H1 (cell line): ENCODE measurements at regions not wholly inside any gene's neighbourhood (a gene's known extent, or its start where the extent isn't known, plus 50 kb on each side); places are given as distances from the start of the nearest gene placed in this dataset.

Experiments
- CTCF ChIA-PET: fragments of 300-600 bp; sonication (Branson Sonifier 250); formaldehyde crosslinking; loops from one replicate; lab custom pipeline; 2021; ENCODE audit not compliant: partially characterized antibody; lab: Charles Lee
- POLR2A ChIA-PET: fragments of 300-600 bp; sonication (Branson Sonifier 250); formaldehyde crosslinking; loops from one replicate; lab custom pipeline; 2021; ENCODE audit warnings: inconsistent platforms; ENCODE audit not compliant: partially characterized antibody; lab: Charles Lee
- DNase-seq, 2 experiments: peaks; one replicate each; pipeline versions ENCODE4 v3.0.0 to v3.0.0-alpha.2; 2010 to 2022; ENCODE audit warnings: low spot score in 2 of 2, low read depth in 1 of 2, mixed read lengths in 1 of 2
- FAIRE-seq: peaks from 2 replicates; lab custom pipeline; 2011; peaks lifted over from hg19 to GRCh38; lab: Jason Lieb, UNC
- H2AFZ ChIP-seq: 2 replicates; pipeline ENCODE4 v1.8.1; 2012; ENCODE audit warnings: low read length, inconsistent platforms
- H2AK5ac ChIP-seq: 2 replicates; pipeline ENCODE4 v1.6.1; 2013; ENCODE audit warnings: low read depth, low read length
- H2BK120ac ChIP-seq: replicated peaks from 2 replicates; pipeline ENCODE3; 2013; ENCODE audit warnings: low read depth, low read length, inconsistent platforms
- H2BK12ac ChIP-seq: 2 replicates; pipeline ENCODE4 v1.6.1; 2013; ENCODE audit warnings: low read depth, low read length
- H2BK15ac ChIP-seq: 2 replicates; pipeline ENCODE4 v1.6.1; 2013; ENCODE audit warnings: low read length
- H2BK20ac ChIP-seq: 2 replicates; pipeline ENCODE4 v1.6.1; 2013; ENCODE audit warnings: low read length
- H2BK5ac ChIP-seq: 2 replicates; pipeline ENCODE4 v1.6.1; 2013; ENCODE audit warnings: low read depth, low read length
- H3K14ac ChIP-seq: 2 replicates; pipeline ENCODE4 v1.6.1; 2013; ENCODE audit warnings: inconsistent platforms; ENCODE audit not compliant: insufficient read length
- H3K18ac ChIP-seq: 2 replicates; pipeline ENCODE4 v1.6.1; 2013; ENCODE audit warnings: low read length; ENCODE audit errors: extremely low read depth
- H3K23ac ChIP-seq: 2 replicates; pipeline ENCODE4 v1.6.1; 2013; ENCODE audit warnings: inconsistent platforms; ENCODE audit not compliant: insufficient read length
- H3K23me2 ChIP-seq: 2 replicates; pipeline ENCODE4 v1.6.1; 2013; ENCODE audit warnings: low read depth, low read length
- H3K27ac ChIP-seq: 2 replicates; pipeline ENCODE4 v1.6.1; 2011; ENCODE audit warnings: low read depth, low read length, inconsistent platforms
- H3K27me3 ChIP-seq, 4 experiments: replicated peaks in 1 of 4; 1 replicate in 1 of 4; 2 replicates in 3 of 4; pipeline versions ENCODE4 v1.6.1 to v1.8.1; 2011 to 2013; ENCODE audit warnings: low read length in 3 of 4, mild to moderate bottlenecking in 3 of 4, inconsistent platforms in 2 of 4, mixed read lengths in 2 of 4, moderate library complexity in 1 of 4; ENCODE audit not compliant: control insufficient read depth in 3 of 4, insufficient read depth in 3 of 4; ENCODE audit errors: extremely low read depth in 1 of 4
- H3K36me3 ChIP-seq, 4 experiments: 2 replicates each; pipeline versions ENCODE4 v1.6.1 to v1.8.1; 2011 to 2013; ENCODE audit warnings: mild to moderate bottlenecking in 4 of 4, low read length in 3 of 4, moderate library complexity in 2 of 4, control low read depth in 1 of 4, inconsistent platforms in 1 of 4; ENCODE audit not compliant: insufficient read depth in 4 of 4, control insufficient read depth in 2 of 4
- H3K4ac ChIP-seq: replicated peaks from 2 replicates; pipeline ENCODE3; 2013; ENCODE audit warnings: low read length, low read depth, mixed read lengths, inconsistent platforms; ENCODE audit not compliant: insufficient read length
- H3K4me1 ChIP-seq, 4 experiments: replicated peaks in 1 of 4; 1 replicate in 1 of 4; 2 replicates in 3 of 4; pipeline versions ENCODE4 v1.6.1 to v1.8.1; 2011 to 2013; ENCODE audit warnings: low read length in 3 of 4, inconsistent platforms in 2 of 4, mixed read lengths in 1 of 4; ENCODE audit not compliant: insufficient read depth in 4 of 4, control insufficient read depth in 3 of 4
- H3K4me2 ChIP-seq, 2 experiments: 2 replicates each; pipeline versions ENCODE4 v1.6.1 to v1.8.1; 2011 to 2013; ENCODE audit warnings: low read depth in 2 of 2, low read length in 2 of 2, control low read depth in 1 of 2, inconsistent platforms in 1 of 2, mild to moderate bottlenecking in 1 of 2; ENCODE audit not compliant: insufficient read depth in 1 of 2
- H3K4me3 ChIP-seq, 4 experiments: fragments of 200-600, 300-600 bp in 1 of 4; sonication (generic), shearing (Covaris generic), sonication (Bioruptor Twin) in 1 of 4; 2 replicates each; pipeline versions ENCODE4 v1.5.1 to v1.8.1; 2011 to 2016; ENCODE audit warnings: low read length in 4 of 4, low read depth in 3 of 4, control low read depth in 2 of 4, inconsistent platforms in 2 of 4, mild to moderate bottlenecking in 2 of 4, mixed read lengths in 1 of 4, moderate library complexity in 1 of 4; ENCODE audit not compliant: insufficient read depth in 2 of 4; ENCODE audit errors: extremely low read depth in 1 of 4
- H3K56ac ChIP-seq: replicated peaks from 2 replicates; pipeline ENCODE3; 2013; ENCODE audit warnings: low read depth, mild to moderate bottlenecking, mixed read lengths, low read length, inconsistent platforms; ENCODE audit not compliant: insufficient read length
- H3K79me1 ChIP-seq: 2 replicates; pipeline ENCODE4 v1.6.1; 2013; ENCODE audit warnings: low read depth, low read length, control low read depth
- H3K79me2 ChIP-seq, 2 experiments: 2 replicates each; pipeline versions ENCODE4 v1.6.1 to v1.8.1; 2012 to 2013; ENCODE audit warnings: low read length in 2 of 2, mild to moderate bottlenecking in 2 of 2, inconsistent platforms in 1 of 2; ENCODE audit not compliant: insufficient read depth in 2 of 2, control insufficient read depth in 1 of 2
- H3K9ac ChIP-seq, 4 experiments: replicated peaks in 1 of 4; 1 replicate in 1 of 4; 2 replicates in 3 of 4; pipeline versions ENCODE4 v1.6.1 to v1.8.1; 2011 to 2013; ENCODE audit warnings: low read depth in 3 of 4, low read length in 3 of 4, control low read depth in 2 of 4, mild to moderate bottlenecking in 2 of 4, moderate library complexity in 2 of 4, inconsistent platforms in 1 of 4; ENCODE audit errors: extremely low read depth in 1 of 4
- H3K9me3 ChIP-seq, 2 experiments: 2 replicates each; pipeline versions ENCODE4 v1.6.1 to v1.8.1; 2012 to 2013; ENCODE audit warnings: mild to moderate bottlenecking in 2 of 2, moderate library complexity in 2 of 2, control low read depth in 1 of 2, inconsistent platforms in 1 of 2, low read depth in 1 of 2, low read length in 1 of 2, mixed read lengths in 1 of 2; ENCODE audit not compliant: insufficient read depth in 2 of 2
- H4K20me1 ChIP-seq, 2 experiments: replicated peaks in 1 of 2; 2 replicates each; pipeline versions ENCODE3 to v1.8.1; 2011 to 2013; ENCODE audit warnings: inconsistent platforms in 2 of 2, low read length in 2 of 2, mild to moderate bottlenecking in 1 of 2; ENCODE audit not compliant: insufficient read depth in 2 of 2, control insufficient read depth in 1 of 2
- H4K5ac ChIP-seq: 2 replicates; pipeline ENCODE4 v1.6.1; 2013; ENCODE audit warnings: low read length, low read depth, mixed read lengths, inconsistent platforms; ENCODE audit not compliant: insufficient read length
- H4K8ac ChIP-seq: 2 replicates; pipeline ENCODE4 v1.8.0; 2013; ENCODE audit warnings: mild to moderate bottlenecking, moderate library complexity, low read length, inconsistent platforms; ENCODE audit not compliant: insufficient read depth; ENCODE audit errors: extremely low read depth
- H4K91ac ChIP-seq: replicated peaks from 2 replicates; pipeline ENCODE3; 2013; ENCODE audit warnings: low read length, mixed read lengths, inconsistent platforms; ENCODE audit not compliant: insufficient read length
- CBX5 ChIP-seq: fragments of 300-800, 300-1000 bp; sonication (generic); IDR thresholded peaks from 2 replicates; pipeline ENCODE4 v1.7.1; 2016; ENCODE audit warnings: antibody characterized with exemption, low read length, low read depth
- CHD1 ChIP-seq: IDR thresholded peaks from 2 replicates; pipeline ENCODE4 v1.6.1; 2012; ENCODE audit warnings: low read depth, low read length, improper control_type of control experiment
- CHD2 ChIP-seq: IDR thresholded peaks from 2 replicates; pipeline ENCODE4 v1.6.1; 2012; ENCODE audit warnings: low read length, improper control_type of control experiment
- GABPA ChIP-seq: IDR thresholded peaks from 2 replicates; pipeline ENCODE4 v1.6.1; 2011; ENCODE audit warnings: mild to moderate bottlenecking, low read length, moderate library complexity, borderline replicate concordance; ENCODE audit not compliant: insufficient read depth
- KDM4A ChIP-seq: IDR thresholded peaks from one replicate; pipeline ENCODE4 v1.7.1; 2012; ENCODE audit warnings: low read depth, mild to moderate bottlenecking, moderate library complexity, low read length, inconsistent platforms; ENCODE audit not compliant: severe bottlenecking
- POLR2A ChIP-seq, 2 experiments: IDR thresholded peaks; 1 replicate in 1 of 2; 2 replicates in 1 of 2; pipeline ENCODE4 v1.6.1; 2011; ENCODE audit warnings: low read depth in 2 of 2, low read length in 2 of 2, mild to moderate bottlenecking in 2 of 2; ENCODE audit errors: control extremely low read depth in 1 of 2
- POLR2AphosphoS5 ChIP-seq: IDR thresholded peaks from 2 replicates; pipeline ENCODE4 v1.6.1; 2011; ENCODE audit warnings: low read depth, low read length
- POU5F1 ChIP-seq: IDR thresholded peaks from 2 replicates; pipeline ENCODE4 v1.6.1; 2011; ENCODE audit warnings: low read depth, mild to moderate bottlenecking, low read length, moderate library complexity
- RAD21 ChIP-seq, 2 experiments: IDR thresholded peaks in 1 of 2; conservative IDR thresholded peaks in 1 of 2; 2 replicates each; pipeline ENCODE4 v1.6.1; 2011; ENCODE audit warnings: low read depth in 2 of 2, low read length in 2 of 2, improper control_type of control experiment in 1 of 2, inconsistent platforms in 1 of 2, mild to moderate bottlenecking in 1 of 2, moderate library complexity in 1 of 2
- SIN3A ChIP-seq, 2 experiments: IDR thresholded peaks in 1 of 2; conservative IDR thresholded peaks in 1 of 2; 2 replicates each; pipeline ENCODE4 v1.6.1; 2011 to 2012; ENCODE audit warnings: low read length in 2 of 2, improper control_type of control experiment in 1 of 2, low read depth in 1 of 2, mild to moderate bottlenecking in 1 of 2
- SIRT6 ChIP-seq: IDR thresholded peaks from one replicate; pipeline ENCODE4 v1.7.1; 2012; ENCODE audit warnings: low read length, inconsistent platforms
- TCF12 ChIP-seq: IDR thresholded peaks from 2 replicates; pipeline ENCODE4 v1.6.1; 2011; ENCODE audit warnings: low read depth, mild to moderate bottlenecking, low read length
- TEAD4 ChIP-seq: IDR thresholded peaks from 2 replicates; pipeline ENCODE4 v1.6.1; 2012; ENCODE audit warnings: low read depth, low read length, inconsistent platforms, mixed read lengths
- WGBS, 2 experiments: shearing (Covaris generic) in 1 of 2; methylation state at CpG; one replicate each; pipeline versions ENCODE4 v1.1.6 to v1.1.7; 2013 to 2015; ENCODE audit warnings: low lambda C conversion rate in 2 of 2, mixed read lengths in 2 of 2, inconsistent platforms in 1 of 2, low coverage in 1 of 2, missing lambda C conversion rate in 1 of 2; ENCODE audit not compliant: insufficient replicate concordance in 2 of 2, insufficient coverage in 1 of 2, insufficient read length in 1 of 2; ENCODE audit errors: extremely low coverage in 1 of 2, missing lambda C conversion rate in 1 of 2; 5-methylcytosine and 5-hydroxymethylcytosine counted together

DNA sequence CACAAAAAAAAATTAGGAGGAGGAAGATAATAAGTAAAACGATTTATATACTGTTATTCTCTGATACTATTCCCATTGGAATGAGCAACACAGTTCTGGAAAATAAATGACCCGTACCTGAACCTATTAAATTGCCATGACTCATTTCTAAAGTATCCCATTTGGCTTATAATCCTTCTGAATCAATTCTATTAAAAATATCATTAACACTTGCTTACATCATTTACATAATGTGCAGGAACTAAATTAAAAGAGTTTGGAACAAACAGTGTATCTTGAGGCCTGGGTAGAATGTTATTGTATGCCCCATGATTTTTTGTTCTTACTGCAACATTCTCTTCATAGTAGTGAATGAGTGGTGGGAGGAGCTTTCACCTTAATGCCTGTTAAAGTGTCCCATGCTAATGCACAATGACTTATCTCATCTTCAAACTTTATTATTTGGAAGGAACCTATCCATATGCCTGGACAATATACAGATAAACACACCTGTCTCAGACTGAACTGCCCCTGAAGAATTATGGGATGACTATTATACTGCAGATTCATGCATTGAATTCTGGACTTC, 549.9 kb upstream of the ACVR2A start:
- 97% methylated on average over 2 of the region's 2 CpGs; no CpG with 5 or more reads in 1 of the 2 experiments for WGBS, 2 experiments
- no peaks in the 10 kb centered on the region for H3K36me3 ChIP-seq
- no peak overlapping the region for H2BK20ac ChIP-seq
- H4K8ac ChIP-seq = no peak overlapping the region
- ChIA-PET POLR2A (no interaction called here), CTCF (interaction anchor here (1.2 kb wide), 1 partner anchor 10 kb away, joined by 4 read pairs; no protein-coding TSS in a partner anchor)
- H4K91ac ChIP-seq = no peak overlapping the region
- no peak overlapping the region for H3K4ac ChIP-seq
- no peaks in the 10 kb centered on the region for H3K4me1 ChIP-seq
- H3K9me3 ChIP-seq = no peaks in the 10 kb centered on the region
- H3K14ac ChIP-seq = no peak overlapping the region
- no peaks in the 10 kb centered on the region for H3K79me2 ChIP-seq
- no peaks in the 10 kb centered on the region for H3K23me2 ChIP-seq
- no peak overlapping the region for H3K4me3 ChIP-seq
- TF ChIP-seq POLR2AphosphoS5 (no peak), GABPA (no peak), TEAD4 (no peak), SIRT6 (no peak), POU5F1 (no peak), CHD1 (no peak), SIN3A (conservative IDR thresholded peaks at IDR 0.05 in 1 of 2, IDR thresholded peaks at IDR 0.05 in 1 of 2; ENCODE audit: low read depth in 1 of 2, low read length in 2 of 2) (no peak), TCF12 (no peak), RAD21 (IDR thresholded peaks at IDR 0.05 in 1 of 2, conservative IDR thresholded peaks at IDR 0.05 in 1 of 2; ENCODE audit: low read depth in 2 of 2, low read length in 2 of 2) (no peak), POLR2A (IDR thresholded peaks at IDR 0.05; ENCODE audit: control extremely low read depth in 1 of 2, low read depth in 2 of 2, low read length in 2 of 2) (no peak), CHD2 (no peak), KDM4A (no peak), CBX5 (no peak)
- H3K27me3 ChIP-seq = no peaks in the 10 kb centered on the region
- H3K79me1 ChIP-seq = no peaks in the 10 kb centered on the region
- H3K27ac ChIP-seq = no peak overlapping the region
- H2BK15ac ChIP-seq = no peak overlapping the region
- no peak overlapping the region for H2AK5ac ChIP-seq
- DNase-seq = no peak
- no peak overlapping the region for H3K18ac ChIP-seq
- no peak for FAIRE-seq
- H2AFZ ChIP-seq = no peak overlapping the region
- H3K4me2 ChIP-seq = no peak overlapping the region
- no peak overlapping the region for H3K9ac ChIP-seq
- H4K5ac ChIP-seq = no peak overlapping the region
- H3K56ac ChIP-seq = no peak overlapping the region
- H4K20me1 ChIP-seq = no peaks in the 10 kb centered on the region
- H2BK5ac ChIP-seq = no peak overlapping the region
- H2BK120ac ChIP-seq = no peak overlapping the region
- H2BK12ac ChIP-seq = no peak overlapping the region
- H3K23ac ChIP-seq = no peak overlapping the region
